Hypothalamus (tissue), 51 donors: ENCODE measurements at regions not wholly inside any gene's neighbourhood (a gene's known extent, or its start where the extent isn't known, plus 50 kb on each side); places are given as distances from the start of the nearest gene placed in this dataset.

Experiments used
- DNase-seq, 51 donors: peaks; one replicate each; lab custom pipeline; 2025; lab: John Stamatoyannopoulos, UW

DNA sequence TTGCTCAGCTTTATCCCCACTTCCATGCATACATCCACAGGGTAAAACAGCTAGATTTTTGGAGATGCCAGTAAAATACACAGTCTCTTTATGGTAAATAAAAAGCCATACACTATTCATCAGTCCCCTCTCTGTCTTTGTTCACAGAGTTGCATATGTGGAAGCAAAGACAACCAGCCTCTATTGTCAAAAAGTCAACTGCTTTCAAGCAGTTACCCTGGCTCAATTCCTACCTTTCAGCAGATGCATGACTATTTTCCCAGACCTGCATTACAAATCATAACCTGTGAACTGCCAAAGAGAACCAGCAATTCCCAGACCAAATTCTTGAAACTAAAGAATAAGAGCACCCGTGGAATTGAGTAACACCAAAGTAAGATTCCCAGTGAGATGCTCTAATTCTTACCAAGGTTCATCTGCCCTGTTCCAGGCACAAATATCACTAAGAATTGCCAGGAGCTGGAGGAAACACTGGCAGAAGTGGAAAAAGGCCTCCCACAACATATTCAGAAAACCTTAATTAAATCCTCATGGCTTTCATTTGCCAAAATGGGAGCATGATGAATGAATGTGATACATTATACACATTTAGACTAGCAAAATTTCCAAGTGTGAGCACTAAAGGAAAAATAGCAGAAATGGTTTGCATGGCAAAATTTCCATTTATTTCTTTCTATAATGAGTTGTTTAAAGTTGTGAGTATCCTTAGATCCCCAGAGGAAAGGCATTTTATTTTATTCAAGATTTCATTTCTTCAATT lies 391.2 kb upstream of the ADGRL3 start:
- no peak for DNase-seq

DNA sequence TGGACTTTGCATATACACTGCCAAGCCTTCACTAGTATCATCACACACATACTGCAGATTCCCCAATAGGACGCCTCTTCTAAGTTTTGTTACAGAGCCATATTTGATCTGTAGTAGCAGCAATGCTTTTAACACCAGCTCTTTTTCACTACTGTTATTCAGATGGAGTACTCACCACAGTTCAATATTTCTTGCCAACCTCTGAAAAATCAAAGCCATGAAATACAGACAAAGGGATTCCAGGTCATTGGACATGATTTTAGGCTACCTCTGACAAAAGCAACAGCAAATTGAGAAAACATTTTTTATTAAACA lies 390.7 kb upstream of the ADGRL3 start:
- DNase-seq = no peak

DNA sequence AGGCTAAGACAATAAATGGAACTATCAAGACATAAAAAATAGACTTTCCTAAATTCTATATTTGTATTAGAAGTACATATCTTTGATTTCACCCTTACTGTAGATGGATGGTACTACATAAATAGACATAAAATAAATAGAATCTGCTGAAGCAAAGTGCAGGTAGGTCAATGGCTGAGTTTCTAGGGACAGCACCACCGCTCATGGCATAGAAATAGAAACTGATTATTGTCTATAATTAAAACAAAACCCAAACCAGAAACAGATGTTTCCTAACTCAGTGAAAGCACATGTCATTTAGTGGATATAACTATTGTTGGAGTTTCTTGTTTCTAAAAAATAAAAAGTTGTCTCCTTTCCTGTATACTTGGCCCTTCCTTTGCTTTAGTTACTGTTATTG lies 387.3 kb upstream of the ADGRL3 start:
- no peak for DNase-seq

- DNase-seq = no peak
Observed at GRCh38 chr4:60814549-60814948, 385.6 kb upstream of the ADGRL3 start.

DNA sequence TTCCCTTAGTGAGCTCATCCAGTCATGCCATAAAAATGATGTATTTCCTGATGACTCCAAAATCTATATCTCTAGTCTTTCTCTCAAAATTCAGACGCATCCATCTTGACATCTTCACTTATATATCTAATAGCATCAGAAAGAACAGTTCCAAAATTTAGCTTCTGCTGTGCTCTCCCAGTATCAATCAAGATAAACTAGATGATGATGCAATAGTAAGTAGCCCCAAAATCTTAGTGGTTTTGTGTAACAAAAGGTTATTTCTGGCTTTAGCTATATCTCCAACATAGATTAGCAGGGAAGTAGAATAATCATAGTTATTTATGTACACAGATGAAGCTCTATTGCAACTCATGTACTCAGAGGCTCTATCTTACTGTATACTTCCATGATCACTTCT lies 382.5 kb upstream of the ADGRL3 start:
- DNase-seq = no peak

DNA sequence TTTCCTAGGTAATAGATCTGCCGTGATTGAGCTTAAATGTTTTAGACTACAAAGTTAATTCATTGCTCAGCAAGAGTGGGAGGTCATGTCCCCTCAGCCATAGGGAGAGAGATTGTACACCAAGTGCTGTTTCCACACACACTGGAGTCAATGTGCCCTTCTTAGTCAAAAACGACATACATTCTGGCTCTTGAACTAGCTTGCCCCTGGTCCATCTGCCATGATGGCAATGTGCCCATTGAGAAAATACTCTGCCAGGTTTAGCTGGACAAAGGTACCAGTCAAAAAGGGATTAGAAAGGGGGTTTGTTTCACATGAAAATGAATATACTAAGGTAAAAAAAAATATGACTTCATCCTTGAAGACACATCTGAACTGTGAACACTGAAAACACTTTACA lies 377.1 kb upstream of the ADGRL3 start:
- no peak for DNase-seq

GRCh38 chr4:60840020-60840419 lies 360.1 kb upstream of the ADGRL3 start:
- DNase-seq = no peak

GRCh38 chr4:60846678-60847077 lies 353.4 kb upstream of the ADGRL3 start:
- no peak for DNase-seq

GRCh38 chr4:60847614-60848013 lies 352.5 kb upstream of the ADGRL3 start:
- DNase-seq = no peak

DNA sequence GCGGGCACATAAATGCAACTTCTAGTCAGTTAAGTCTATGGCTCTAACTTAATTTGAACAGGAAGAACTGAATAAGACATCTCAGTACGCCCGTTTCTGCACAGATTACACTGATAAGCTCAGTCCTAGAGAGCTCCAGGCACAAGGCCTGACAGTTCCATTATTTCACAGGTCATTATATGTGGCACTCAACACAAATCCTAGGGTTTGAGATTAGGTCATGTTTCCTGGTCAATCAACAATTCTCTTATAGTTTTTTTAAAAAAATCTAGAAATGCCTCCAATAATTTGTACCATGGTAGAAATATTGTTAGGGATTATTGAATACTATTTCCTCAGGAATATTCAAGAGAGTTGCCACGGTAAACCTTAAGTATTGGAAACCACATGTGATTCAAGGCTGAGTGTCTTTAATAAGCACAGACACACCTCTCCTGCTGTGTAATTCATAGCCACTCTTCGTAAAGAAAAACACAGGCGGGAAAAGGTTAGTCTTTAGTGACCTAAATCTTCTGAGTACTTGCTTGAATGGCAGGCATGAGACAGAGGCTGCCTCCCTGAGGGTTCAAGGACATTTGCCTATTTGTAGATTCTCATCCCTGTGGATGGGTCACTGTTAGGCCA lies 342.9 kb upstream of the ADGRL3 start:
- no peak for DNase-seq

DNA sequence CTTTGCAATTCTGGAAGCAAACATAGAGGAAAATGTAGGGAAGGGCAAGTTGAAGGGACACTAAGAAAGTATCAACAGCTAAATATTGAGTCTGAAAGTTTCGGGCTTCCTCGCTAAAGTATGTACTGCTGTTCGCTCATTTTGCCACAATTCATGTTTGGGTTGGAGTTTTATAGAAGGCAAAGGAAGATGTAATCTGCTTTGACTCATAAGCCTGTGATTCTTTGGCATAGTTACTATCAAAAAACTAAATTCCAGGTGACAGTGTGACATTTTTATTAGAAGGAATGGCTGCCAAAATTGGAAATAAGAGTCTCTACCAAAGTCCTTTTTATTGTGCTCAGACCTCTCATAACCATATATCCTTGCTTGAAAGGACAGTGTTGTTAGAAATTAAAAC lies 336.7 kb upstream of the ADGRL3 start:
- no peak for DNase-seq

DNA sequence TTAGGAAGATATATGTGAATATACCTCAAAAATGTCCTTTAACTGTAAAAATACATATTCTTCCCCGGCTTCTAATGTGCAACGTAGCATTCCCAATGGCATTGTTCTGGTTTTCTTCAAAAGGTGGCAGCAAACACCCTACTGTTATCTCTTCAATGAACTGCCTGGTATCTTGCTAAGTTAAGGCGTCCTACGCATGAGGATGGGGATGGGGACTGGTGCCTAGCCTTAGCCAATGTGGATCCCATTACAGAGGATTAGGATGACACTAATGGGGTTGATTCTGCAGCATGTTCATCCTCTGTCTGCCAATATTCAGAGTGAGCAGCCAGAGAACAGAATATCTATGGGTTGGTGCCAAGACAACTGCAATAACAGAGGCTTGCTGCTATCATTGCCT lies 334.9 kb upstream of the ADGRL3 start:
- DNase-seq = no peak

- DNase-seq = no peak
Observed at GRCh38 chr4:60868232-60868960, 331.7 kb upstream of the ADGRL3 start.

DNA sequence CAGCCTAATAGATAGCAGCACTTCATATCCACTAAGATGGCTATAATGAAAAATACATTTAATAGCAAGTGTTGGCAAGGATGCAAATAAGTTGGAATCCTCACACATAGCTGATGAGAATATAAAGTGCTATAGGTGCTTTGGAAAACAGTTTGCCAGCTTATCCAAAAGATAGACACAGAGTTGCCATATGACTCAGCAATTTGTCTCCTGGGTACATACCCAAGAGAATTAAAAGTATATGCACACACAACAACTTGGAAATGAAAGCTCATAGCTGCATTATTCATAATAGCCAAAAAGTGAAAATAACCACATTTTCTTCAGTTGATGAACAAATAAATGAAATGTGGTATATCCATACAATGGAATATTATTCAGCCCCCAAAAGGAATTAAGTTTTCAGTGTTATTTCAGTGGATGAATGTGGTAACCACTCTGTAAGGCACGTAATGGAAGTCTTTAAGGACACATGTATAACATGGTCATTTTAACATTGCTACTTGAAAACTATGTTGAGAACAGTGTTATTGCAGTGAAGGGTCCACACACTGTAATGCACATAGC lies 320.9 kb upstream of the ADGRL3 start:
- no peak for DNase-seq

DNA sequence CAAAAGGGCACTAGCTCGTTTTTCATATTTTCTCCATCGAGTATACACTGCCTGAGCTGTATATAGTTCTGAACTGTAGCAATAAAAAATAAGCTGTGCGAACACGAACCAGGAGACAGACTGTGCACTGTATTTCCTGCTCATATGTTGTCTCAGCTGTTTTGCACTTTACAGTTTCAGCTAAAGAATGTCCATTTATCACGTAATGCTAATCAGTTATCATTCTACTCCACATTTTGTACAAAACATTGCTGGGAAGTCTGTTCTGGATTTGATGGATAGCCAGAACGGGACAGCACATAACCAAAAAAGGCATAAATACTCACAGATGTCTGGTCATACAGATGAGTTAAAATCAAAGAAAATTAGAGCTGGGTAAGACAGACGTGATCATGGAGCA lies 315.5 kb upstream of the ADGRL3 start:
- DNase-seq = no peak

GRCh38 chr4:60885011-60885410 lies 315.1 kb upstream of the ADGRL3 start:
- no peak for DNase-seq

DNA sequence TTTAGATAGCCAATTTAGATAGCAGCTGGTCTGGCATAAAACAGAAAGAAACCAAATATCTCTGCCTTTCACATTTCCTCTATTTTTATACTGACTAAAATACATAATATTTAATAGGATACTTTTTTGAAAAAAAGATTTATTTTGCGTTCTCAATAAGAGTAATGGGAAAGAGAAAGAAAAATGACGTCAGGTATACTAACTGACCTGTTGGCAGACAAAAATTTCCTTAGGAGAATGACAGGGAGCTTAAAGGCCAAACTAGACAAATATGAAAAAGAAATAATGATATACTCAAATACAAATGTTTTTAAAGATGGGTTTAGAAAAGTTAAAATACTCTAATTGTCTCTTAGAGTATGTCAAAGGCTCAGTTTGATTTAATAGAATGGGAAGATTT lies 309.4 kb upstream of the ADGRL3 start:
- DNase-seq = no peak

DNA sequence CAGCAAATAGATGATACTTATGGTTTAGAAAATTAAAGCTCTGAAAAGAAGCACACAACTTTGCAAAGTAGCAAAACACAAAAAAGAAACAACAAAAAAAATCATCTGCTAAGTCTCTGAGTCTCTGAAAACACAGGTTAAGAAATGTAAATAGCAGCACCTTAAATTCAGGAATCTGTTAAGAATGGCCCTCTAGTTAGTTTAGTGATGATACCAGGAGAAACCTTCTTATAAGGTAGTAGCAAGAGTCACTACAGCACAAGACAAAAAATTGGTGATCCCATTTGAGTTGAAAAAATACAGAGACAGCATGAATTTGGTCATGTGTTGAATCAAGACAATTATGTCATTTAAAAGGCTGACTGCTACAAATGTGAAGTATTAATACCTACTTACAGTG lies 308.2 kb upstream of the ADGRL3 start:
- no peak for DNase-seq

DNA sequence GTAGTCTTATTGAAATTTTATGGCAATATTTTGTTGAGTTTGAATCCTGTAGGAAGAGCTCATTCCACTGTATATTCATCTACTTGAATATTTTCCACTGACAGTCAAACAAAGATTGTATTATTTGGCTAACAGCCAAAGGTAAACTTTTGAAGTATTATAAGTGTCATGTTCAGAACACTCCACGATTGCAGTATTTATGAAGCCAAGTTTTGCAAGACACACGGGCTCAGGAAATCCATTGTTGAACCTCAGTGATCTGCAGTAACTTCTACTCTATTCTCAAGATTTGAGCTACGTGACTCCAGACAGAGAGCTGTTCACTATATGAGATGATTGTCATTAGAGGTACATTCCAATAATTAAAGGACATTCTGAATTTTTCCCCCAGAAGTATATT lies 302.7 kb upstream of the ADGRL3 start:
- no peak for DNase-seq

- no peak for DNase-seq
Observed at GRCh38 chr4:60905162-60905561, 295.0 kb upstream of the ADGRL3 start.

- DNase-seq = no peak
Observed at GRCh38 chr4:60911127-60911526, 289.0 kb upstream of the ADGRL3 start.

DNA sequence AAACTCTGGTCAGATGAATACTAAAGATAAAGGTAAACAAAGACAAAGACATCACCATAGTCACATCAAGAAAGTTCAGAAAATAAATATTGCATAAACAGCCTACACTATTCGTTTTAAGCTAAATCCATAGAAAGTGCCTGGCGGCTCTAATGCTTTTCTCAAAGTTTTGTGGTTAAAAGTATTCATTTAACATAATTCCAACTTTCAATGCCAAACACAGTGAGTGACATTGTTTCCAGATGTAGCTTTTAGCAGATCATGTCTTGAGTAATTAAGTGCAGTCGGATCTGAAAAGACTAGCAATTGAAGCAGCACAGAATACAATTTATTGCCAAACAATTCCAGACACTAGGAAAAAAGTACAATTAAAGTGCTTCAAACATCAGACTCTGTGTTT lies 287.1 kb upstream of the ADGRL3 start:
- DNase-seq = no peak
